HG03097 (cell line): ENCODE measurements at regions not wholly inside any gene's neighbourhood (a gene's known extent, or its start where the extent isn't known, plus 50 kb on each side); places are given as distances from the start of the nearest gene placed in this dataset.

ENCODE experiments used
- ATAC-seq: cut with Tn5 transposase; IDR thresholded peaks from one replicate; pipeline ENCODE4 v1.9.1; 2021; ENCODE audit not compliant: unreplicated experiment, low FRiP score

GRCh38 chr17:79524213-79525187, 86.4 kb downstream of the RBFOX3 start:
- no peak for ATAC-seq

GRCh38 chr17:79522414-79522813, 88.4 kb downstream of the RBFOX3 start:
- no peak for ATAC-seq

DNA sequence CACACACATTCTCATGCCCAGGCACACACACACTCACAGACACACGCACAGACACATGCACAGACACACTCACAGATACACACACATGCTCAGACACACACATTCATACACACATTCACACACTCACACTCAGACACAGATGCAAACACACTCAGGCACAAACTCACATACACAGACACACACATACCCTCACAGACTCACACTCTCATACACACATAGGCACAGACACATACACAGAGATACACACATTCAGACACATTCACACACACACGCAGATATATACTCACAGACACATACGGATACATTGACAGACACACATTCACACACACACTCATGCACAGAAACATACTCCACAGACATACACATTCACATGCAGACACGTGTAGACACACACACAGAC, 89.6 kb downstream of the RBFOX3 start:
- ATAC-seq = no peak

- ATAC-seq = no peak
Observed at GRCh38 chr17:79520167-79521165, 90.4 kb downstream of the RBFOX3 start.

DNA sequence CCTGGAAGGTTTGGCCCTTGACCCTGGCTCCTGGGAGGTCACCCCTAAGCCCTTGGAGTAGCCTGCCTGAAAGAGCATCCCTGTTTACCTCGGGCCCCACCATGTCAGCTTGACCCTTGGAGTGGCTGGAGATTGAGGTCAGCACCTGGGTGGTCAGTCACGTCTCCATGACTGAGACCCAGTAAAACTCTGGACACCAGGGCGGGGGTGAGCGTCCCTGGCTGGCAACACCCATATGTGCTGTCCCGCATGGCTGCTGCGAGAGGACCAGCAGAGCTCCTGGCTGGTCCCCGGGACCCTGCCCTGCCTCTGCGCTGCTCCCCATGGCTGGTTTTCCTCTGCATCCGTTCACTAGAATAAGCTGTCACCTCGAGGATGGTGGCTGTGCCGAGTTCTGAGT, 91.2 kb downstream of the RBFOX3 start:
- ATAC-seq = no peak

- no peak for ATAC-seq
Observed at GRCh38 chr17:79518585-79519523, 92.0 kb downstream of the RBFOX3 start.

DNA sequence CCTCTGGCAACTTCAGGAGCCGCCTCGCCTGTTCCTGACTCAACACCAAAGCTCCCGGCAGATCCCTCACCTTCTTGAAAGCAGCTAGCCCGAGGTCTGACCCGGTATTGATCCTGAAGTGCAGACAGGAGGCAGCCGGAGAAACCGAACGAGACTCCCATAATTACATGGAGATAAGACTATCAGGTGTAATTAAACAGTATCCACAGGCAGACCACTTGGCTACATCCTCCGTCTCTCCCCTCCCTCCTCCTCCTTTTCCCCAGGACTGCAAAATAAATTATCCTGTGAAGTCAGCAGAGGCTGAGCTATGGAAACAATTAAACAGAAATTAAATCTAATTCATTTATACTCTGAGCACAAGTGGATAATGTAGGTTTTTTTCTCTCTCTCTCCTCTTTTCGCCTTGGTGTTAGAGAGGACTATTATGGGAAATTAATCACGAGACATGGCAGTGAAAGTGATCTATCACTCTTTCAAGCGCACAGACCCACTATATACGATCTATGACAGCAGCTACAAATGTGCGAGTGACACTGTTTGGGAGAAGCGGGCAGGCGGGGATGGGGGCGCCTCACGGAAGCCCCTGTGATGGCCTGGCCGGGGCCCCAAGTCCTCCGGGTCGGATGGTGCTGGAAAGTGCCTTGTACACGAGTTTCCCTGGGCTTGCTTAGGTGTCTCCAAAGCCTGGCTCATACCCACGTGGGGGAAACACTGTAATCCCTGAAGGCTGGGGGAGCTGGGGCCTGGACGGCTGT, 92.8 kb downstream of the RBFOX3 start:
- no peak for ATAC-seq

GRCh38 chr17:79515646-79516571, 94.9 kb downstream of the RBFOX3 start:
- ATAC-seq = no peak

- ATAC-seq = no peak
Observed at GRCh38 chr17:79515110-79515509, 95.7 kb downstream of the RBFOX3 start.

DNA sequence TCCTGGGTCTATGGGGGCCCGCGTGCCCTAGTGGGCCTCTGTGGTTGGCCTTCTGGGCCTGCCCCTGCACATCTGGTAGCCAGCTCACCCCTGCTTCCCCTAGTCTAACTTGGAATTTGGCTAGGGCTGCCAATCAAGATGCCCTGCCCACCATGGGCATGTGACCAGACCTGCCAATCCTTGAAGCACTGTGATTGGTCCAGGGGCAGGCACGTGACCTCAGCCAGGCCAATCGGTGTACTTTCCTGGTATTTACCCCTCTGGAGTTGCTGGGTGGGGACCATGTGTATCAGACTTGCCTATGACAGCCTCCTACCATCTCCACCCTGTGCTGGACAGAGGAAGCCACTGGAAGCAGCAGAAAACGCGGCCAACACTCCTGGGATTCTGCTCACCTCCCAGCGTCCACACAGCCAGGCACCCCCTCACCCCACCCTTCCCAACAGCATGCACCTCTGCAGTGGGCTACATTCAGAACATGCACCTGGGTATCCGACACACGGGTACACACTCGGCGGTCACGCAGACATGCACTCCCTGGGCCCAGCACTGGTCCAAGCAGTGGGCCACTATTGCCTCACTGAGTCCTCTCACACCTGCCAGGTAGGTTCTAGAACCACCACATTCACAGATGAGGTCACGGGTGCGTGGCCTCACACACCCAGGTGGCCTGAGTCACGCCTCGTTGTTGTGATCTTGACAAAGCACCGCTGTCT, 96.9 kb downstream of the RBFOX3 start:
- no peak for ATAC-seq

DNA sequence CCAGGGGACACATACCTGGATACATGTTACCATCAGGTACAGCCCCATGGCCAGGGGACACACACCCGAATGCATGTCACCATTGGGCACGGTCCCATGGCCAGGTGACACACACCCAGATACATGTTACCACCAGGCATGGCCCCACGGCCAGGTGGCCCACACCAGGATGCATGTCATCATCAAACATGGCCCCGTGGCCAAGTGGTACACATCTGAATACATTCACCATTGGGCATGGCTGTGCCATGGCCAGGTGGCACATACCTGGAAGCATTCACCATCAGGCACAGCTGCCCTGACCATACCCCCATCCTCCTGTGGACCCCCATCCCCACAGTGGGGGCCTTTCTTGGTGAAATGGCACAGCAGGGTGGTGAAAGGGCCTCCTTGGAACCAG, 97.6 kb downstream of the RBFOX3 start:
- ATAC-seq = no peak

DNA sequence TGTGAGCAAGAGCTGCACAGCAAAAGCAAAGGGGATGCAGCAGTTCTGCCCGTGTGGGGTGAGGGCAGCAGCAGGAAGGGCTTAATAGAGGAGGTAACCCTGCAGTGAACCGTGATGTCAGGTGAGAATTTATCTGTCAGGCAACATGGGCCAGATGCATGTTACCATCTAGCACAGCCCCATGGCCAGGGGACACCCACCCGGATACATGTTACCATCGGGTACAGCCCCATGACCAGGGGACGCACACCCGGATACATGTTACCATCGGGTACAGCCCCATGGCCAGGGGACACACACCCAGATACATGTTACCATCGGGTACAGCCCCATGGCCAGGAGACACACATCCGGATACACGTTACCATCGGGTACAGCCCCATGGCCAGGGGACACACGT, 99.4 kb downstream of the RBFOX3 start:
- no peak for ATAC-seq

GRCh38 chr17:79510071-79510470, 100.8 kb downstream of the RBFOX3 start:
- no peak for ATAC-seq

- ATAC-seq = no peak
Observed at GRCh38 chr17:79509490-79509889, 101.4 kb downstream of the RBFOX3 start.

GRCh38 chr17:79509008-79509407, 101.8 kb downstream of the RBFOX3 start:
- no peak for ATAC-seq

- ATAC-seq = no peak
Observed at GRCh38 chr17:79508291-79508716, 102.5 kb downstream of the RBFOX3 start.

DNA sequence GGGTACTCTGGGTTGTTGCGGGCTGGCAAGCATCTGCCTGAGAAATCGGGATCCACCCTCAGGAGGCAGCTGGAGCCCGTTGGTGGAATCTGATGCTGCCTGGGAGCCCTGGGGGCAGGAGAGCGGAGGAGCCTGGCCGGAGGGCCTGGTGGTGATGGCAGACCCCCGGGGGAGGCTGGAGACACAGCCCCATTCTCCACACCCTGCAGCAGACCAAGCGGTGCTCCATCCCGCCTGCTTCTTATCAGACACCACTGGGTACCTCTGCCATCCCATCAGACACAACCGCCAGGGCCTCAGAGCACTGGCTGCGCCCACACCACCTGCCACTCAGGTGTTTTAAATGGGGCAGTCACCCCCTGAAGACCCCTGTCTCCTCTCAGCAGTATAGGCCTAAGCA, 103.9 kb downstream of the RBFOX3 start:
- ATAC-seq = no peak
